AG04449 (cell line): ENCODE measurements at regions not wholly inside any gene's neighbourhood (a gene's known extent, or its start where the extent isn't known, plus 50 kb on each side); places are given as distances from the start of the nearest gene placed in this dataset.
"Not testable (repeated sequence)": the region's sequence is repeated elsewhere in the genome, so short reads cannot be mapped to it uniquely, and the experiment has no call there.

ENCODE experiments used
- CTCF ChIA-PET: fragments of 350-600 bp; formaldehyde crosslinking; extraction: SDS; loops from one replicate; lab custom pipeline; 2021; ENCODE audit warnings: antibody characterized with exemption; lab: Yijun Ruan, JAX
- POLR2A ChIA-PET: fragments of 400-600, 350-600 bp; formaldehyde crosslinking; extraction: SDS; loops from one replicate; lab custom pipeline; 2020; ENCODE audit warnings: antibody characterized with exemption, inconsistent platforms; lab: Yijun Ruan, JAX
- DNase-seq: peaks from one replicate; pipeline ENCODE4 v3.0.0-alpha.2; 2010; ENCODE audit warnings: low read depth, low spot score
- H3K4me3 ChIP-seq: 2 replicates; pipeline ENCODE4 v1.5.1; 2011; ENCODE audit warnings: low read depth, mild to moderate bottlenecking, control low read depth, low read length
- TF ChIP-seq, protein P1 (sequence below): IDR thresholded peaks from one replicate; pipeline ENCODE4 v1.5.1; 2011; ENCODE audit warnings: mild to moderate bottlenecking, moderate library complexity, low read length, control low read depth, inconsistent platforms; ENCODE audit not compliant: insufficient read depth; ENCODE audit errors: missing control alignments

DNA sequence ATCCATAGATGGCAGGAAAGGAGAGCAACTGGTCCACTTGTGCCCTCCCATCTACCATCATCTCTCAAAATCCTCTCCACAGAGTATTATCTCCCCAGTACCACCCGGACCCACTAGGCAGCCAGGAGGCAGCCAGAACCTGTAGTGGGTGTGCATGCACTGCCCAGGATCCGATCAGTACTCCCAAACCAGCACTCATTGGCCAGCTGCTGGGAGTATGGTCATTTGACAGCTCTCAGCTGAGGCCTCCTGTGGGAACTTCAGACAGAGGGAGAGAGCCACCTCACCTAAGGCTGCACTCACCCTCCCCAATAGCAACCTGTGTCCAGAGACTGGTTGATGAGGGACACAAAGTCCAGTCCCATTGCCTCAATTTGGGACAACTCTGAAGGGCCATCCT lies 286.0 kb downstream of the TRIM36 start:
- POLR2A ChIA-PET = no interaction called here
- CTCF ChIA-PET = no interaction called here
- no peak for DNase-seq
- no peak overlapping the region for H3K4me3 ChIP-seq
- TF ChIP-seq, protein P1, sequence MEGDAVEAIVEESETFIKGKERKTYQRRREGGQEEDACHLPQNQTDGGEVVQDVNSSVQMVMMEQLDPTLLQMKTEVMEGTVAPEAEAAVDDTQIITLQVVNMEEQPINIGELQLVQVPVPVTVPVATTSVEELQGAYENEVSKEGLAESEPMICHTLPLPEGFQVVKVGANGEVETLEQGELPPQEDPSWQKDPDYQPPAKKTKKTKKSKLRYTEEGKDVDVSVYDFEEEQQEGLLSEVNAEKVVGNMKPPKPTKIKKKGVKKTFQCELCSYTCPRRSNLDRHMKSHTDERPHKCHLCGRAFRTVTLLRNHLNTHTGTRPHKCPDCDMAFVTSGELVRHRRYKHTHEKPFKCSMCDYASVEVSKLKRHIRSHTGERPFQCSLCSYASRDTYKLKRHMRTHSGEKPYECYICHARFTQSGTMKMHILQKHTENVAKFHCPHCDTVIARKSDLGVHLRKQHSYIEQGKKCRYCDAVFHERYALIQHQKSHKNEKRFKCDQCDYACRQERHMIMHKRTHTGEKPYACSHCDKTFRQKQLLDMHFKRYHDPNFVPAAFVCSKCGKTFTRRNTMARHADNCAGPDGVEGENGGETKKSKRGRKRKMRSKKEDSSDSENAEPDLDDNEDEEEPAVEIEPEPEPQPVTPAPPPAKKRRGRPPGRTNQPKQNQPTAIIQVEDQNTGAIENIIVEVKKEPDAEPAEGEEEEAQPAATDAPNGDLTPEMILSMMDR = no peak

- TF ChIP-seq, protein P1 = no peak
- DNase-seq = no peak
- ChIA-PET CTCF (no interaction called here), POLR2A (no interaction called here)
- H3K4me3 ChIP-seq = no peak overlapping the region
Observed at GRCh38 chr5:114859438-114859735, 310.3 kb downstream of the TRIM36 start.

- DNase-seq = no peak
- H3K4me3 ChIP-seq = no peak overlapping the region
- CTCF ChIA-PET = no interaction called here
- TF ChIP-seq, protein P1 = no peak
- POLR2A ChIA-PET = no interaction called here
Observed at GRCh38 chr5:114858665-114859437, 310.9 kb downstream of the TRIM36 start.

DNA sequence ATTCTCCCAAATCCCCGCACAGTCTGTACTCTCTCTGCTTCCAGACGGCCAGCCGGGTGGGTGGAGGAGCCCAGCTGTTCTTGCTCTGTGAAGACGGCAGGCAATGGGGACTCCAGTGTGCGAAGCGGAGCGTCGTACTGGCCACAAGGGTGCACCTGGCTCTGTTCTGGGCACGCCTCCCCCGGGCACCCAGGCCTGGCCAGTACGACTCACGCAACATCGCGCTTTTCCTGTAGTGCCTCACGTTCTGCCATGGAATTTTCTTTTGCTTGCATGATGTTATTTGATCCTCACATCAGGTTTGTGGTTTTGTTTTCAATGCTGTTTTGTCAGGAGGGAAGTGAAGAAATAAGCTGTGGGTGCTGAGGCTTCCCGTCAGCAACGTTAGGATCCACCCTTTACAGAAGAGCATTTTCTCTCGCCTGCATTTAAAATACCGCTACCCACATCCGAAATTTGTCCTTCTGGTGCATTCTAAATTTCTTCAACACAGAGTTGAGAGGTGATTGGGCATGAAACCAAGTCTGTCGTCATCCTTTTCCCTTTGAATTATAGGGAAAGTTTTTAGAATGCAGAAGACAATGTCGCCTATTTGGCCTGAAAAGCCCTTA lies 311.7 kb downstream of the TRIM36 start:
- no peak overlapping the region for H3K4me3 ChIP-seq
- no peak for DNase-seq
- TF ChIP-seq, protein P1 = no peak
- POLR2A ChIA-PET = no interaction called here
- CTCF ChIA-PET = no interaction called here

- POLR2A ChIA-PET, DNase-seq, H3K4me3 ChIP-seq, CTCF ChIA-PET: not testable (repeated sequence)
Observed at GRCh38 chr5:114844711-114845110, 325.0 kb downstream of the TRIM36 start.

GRCh38 chr5:114839360-114839759 lies 330.3 kb downstream of the TRIM36 start:
- CTCF ChIA-PET = no interaction called here

More at GRCh38 chr5:114839360-114839759, 330.3 kb downstream of the TRIM36 start:
- TF ChIP-seq, protein P1 = no peak
- DNase-seq = no peak
- H3K4me3 ChIP-seq = no peak overlapping the region
- POLR2A ChIA-PET = no interaction called here
